Activated CD8-positive, alpha-beta T cell treated with anti-CD3 and anti-CD28 coated beads for 36 hours (primary cell): ENCODE measurements at regions not wholly inside any gene's neighbourhood (a gene's known extent, or its start where the extent isn't known, plus 50 kb on each side); places are given as distances from the start of the nearest gene placed in this dataset.

Source experiments
- ATAC-seq: fragments of 200-7000 bp; cut with Tn5 transposase; one replicate; pipeline ENCODE4 v1.10.0; 2021; ENCODE audit warnings: mild to moderate bottlenecking, moderate library complexity
- CTCF ChIA-PET: fragments of 350-600 bp; sonication (Branson Sonifier 250); formaldehyde crosslinking; loops from one replicate; lab custom pipeline; 2021; ENCODE audit warnings: antibody characterized with exemption; lab: Charles Lee
- POLR2A ChIA-PET: fragments of 350-600 bp; sonication (Branson Sonifier 250); formaldehyde crosslinking; loops from one replicate; lab custom pipeline; 2021; ENCODE audit warnings: antibody characterized with exemption; lab: Charles Lee
- DNase-seq: peaks from one replicate; pipeline ENCODE4 v3.0.0-alpha.2; 2020
- H3K27ac Mint-ChIP-seq: one replicate; pipeline ENCODE4 v1.8.0; 2021; ENCODE audit warnings: mild to moderate bottlenecking, mixed read lengths
- H3K27me3 Mint-ChIP-seq: one replicate; pipeline ENCODE4 v1.8.0; 2021; ENCODE audit warnings: mixed read lengths
- H3K36me3 Mint-ChIP-seq: one replicate; pipeline ENCODE4 v1.8.0; 2021; ENCODE audit warnings: low read depth, mixed read lengths
- H3K4me1 Mint-ChIP-seq: one replicate; pipeline ENCODE4 v1.8.0; 2021; ENCODE audit warnings: low read depth, mixed read lengths
- H3K4me3 Mint-ChIP-seq: one replicate; pipeline ENCODE4 v1.8.0; 2021; ENCODE audit warnings: mild to moderate bottlenecking, moderate library complexity, mixed read lengths
- H3K9me3 Mint-ChIP-seq: one replicate; pipeline ENCODE4 v1.8.0; 2021; ENCODE audit warnings: mixed read lengths
- intact Hi-C: fragments of 100-400 bp; cut with micrococcal nuclease; formaldehyde crosslinking; loops from one replicate; pipeline ENCODE4 v1.10.0; 2022
- TF ChIP-seq, protein P1 (sequence below): fragments of 200-600 bp; IDR thresholded peaks from one replicate; pipeline ENCODE4 v1.8.0; 2022; ENCODE audit warnings: antibody characterized with exemption, mild to moderate bottlenecking

GRCh38 chr10:44774676-44775401, 136.3 kb upstream of the TMEM72 start:
- POLR2A ChIA-PET = no interaction called here
- DNase-seq (no peak), ATAC-seq (no peak)
- TF ChIP-seq, protein P1, sequence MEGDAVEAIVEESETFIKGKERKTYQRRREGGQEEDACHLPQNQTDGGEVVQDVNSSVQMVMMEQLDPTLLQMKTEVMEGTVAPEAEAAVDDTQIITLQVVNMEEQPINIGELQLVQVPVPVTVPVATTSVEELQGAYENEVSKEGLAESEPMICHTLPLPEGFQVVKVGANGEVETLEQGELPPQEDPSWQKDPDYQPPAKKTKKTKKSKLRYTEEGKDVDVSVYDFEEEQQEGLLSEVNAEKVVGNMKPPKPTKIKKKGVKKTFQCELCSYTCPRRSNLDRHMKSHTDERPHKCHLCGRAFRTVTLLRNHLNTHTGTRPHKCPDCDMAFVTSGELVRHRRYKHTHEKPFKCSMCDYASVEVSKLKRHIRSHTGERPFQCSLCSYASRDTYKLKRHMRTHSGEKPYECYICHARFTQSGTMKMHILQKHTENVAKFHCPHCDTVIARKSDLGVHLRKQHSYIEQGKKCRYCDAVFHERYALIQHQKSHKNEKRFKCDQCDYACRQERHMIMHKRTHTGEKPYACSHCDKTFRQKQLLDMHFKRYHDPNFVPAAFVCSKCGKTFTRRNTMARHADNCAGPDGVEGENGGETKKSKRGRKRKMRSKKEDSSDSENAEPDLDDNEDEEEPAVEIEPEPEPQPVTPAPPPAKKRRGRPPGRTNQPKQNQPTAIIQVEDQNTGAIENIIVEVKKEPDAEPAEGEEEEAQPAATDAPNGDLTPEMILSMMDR = no peak
- intact Hi-C loops = no loop called here
- Mint-ChIP-seq H3K36me3 (no peaks in the 10 kb centered on the region), H3K9me3 (no peaks in the 10 kb centered on the region), H3K4me3 (no peak overlapping the region), H3K27me3 (peaks cover 11% of the 10 kb centered on the region), H3K27ac (no peak overlapping the region), H3K4me1 (no peaks in the 10 kb centered on the region)
- CTCF ChIA-PET = no interaction called here

DNA sequence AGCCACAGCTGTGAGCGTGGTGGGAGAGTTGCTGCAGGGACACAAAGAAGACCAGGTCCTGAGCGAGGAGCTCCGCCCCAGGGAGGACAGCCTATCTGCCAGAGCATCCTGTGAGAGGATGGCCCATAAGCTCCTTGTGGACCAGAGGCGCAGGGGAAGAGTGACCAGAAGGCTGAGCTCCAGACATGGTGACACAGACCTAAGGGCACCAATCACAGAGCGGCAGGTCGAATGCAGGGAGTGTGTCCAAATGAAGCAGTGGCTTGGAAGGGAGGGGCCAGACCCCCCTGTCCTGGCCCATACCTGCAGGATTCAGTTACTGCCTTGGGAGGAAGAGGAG, 135.8 kb upstream of the TMEM72 start:
- CTCF ChIA-PET = no interaction called here

GRCh38 chr10:44776181-44776580, 135.0 kb upstream of the TMEM72 start:
- no peak for ATAC-seq
- Mint-ChIP-seq H3K36me3 (no peaks in the 10 kb centered on the region), H3K9me3 (no peaks in the 10 kb centered on the region), H3K4me3 (no peak overlapping the region), H3K4me1 (no peaks in the 10 kb centered on the region), H3K27ac (no peak overlapping the region), H3K27me3 (peaks cover 5% of the 10 kb centered on the region)
- intact Hi-C loops = no loop called here
- ChIA-PET CTCF (no interaction called here), POLR2A (no interaction called here)
- TF ChIP-seq, protein P1 = no peak
- no peak for DNase-seq

More for the DNA sequence above, 135.8 kb upstream of the TMEM72 start:
- TF ChIP-seq, protein P1 = no peak
- ATAC-seq (no peak), DNase-seq (no peak)
- intact Hi-C loops = no loop called here
- Mint-ChIP-seq H3K27me3 (peaks cover 8% of the 10 kb centered on the region), H3K4me3 (no peak overlapping the region), H3K9me3 (no peaks in the 10 kb centered on the region), H3K4me1 (no peaks in the 10 kb centered on the region), H3K36me3 (no peaks in the 10 kb centered on the region), H3K27ac (no peak overlapping the region)
- POLR2A ChIA-PET = no interaction called here

- ATAC-seq (no peak), DNase-seq (no peak)
- POLR2A ChIA-PET = no interaction called here
- Mint-ChIP-seq H3K36me3 (no peaks in the 10 kb centered on the region), H3K27ac (no peak overlapping the region), H3K9me3 (no peaks in the 10 kb centered on the region), H3K27me3 (peaks cover 10% of the 10 kb centered on the region), H3K4me3 (no peak overlapping the region), H3K4me1 (no peaks in the 10 kb centered on the region)
- intact Hi-C loops = no loop called here
- CTCF ChIA-PET = no interaction called here
- TF ChIP-seq, protein P1 = no peak
Observed at GRCh38 chr10:44779511-44779910, 131.6 kb upstream of the TMEM72 start.

DNA sequence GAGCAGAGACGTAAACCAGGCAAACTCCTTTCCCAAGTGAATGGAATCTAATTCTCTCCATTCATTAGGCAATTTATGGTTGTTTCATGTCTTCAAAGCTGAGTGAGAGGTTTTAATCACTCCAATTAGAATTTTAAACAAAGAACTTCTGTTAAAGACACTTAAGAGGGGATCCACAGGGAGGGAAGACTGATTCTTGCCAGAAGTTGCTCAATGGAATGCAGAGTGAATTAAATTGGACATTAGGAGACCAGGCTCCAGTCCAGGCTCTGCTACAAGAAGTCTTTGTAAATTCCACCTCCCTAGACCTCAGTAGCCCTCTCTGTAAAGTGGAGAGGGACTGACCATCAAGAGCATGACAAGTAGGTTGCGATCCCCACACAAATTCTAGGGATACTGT, 130.7 kb upstream of the TMEM72 start:
- no peak overlapping the region for H3K4me3 Mint-ChIP-seq
- H3K4me1 Mint-ChIP-seq = no peaks in the 10 kb centered on the region
- intact Hi-C loops = no loop called here
- ATAC-seq (no peak), DNase-seq (no peak)
- TF ChIP-seq, protein P1 = no peak
- no peaks in the 10 kb centered on the region for H3K9me3 Mint-ChIP-seq
- no peak overlapping the region for H3K27ac Mint-ChIP-seq
- POLR2A ChIA-PET = no interaction called here
- peaks cover 10% of the 10 kb centered on the region for H3K27me3 Mint-ChIP-seq
- CTCF ChIA-PET = no interaction called here
- no peaks in the 10 kb centered on the region for H3K36me3 Mint-ChIP-seq
